Right renal cortex interstitium (tissue), 3 donors: ENCODE measurements at regions not wholly inside any gene's neighbourhood (a gene's known extent, or its start where the extent isn't known, plus 50 kb on each side); places are given as distances from the start of the nearest gene placed in this dataset.

Source experiments
- DNase-seq, 3 donors: peaks; one replicate each; pipeline ENCODE4 v3.0.0-alpha.2; 2013; ENCODE audit warnings: low read depth in 3 of 3, low spot score in 2 of 3

DNA sequence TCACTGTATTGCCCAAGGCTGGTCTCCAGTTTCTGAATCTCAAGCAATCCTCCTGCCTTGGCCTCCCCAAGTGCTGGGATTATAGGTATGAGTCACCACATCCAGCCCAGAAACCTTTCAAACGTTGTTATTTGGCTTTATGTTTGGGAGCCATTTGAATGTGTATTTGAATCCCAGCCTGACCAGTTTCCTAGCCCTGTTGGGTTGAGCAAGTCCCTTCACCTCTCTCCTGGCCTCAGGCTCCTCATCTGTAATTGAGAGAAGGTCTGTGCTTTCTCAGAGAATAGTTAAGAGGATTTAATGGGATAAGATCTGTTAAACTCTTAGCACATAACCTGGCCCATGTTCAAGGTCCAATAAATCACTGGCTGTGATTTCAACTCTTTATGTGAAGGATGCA, 385.8 kb upstream of the RBFOX1 start:
- no peak for DNase-seq

DNA sequence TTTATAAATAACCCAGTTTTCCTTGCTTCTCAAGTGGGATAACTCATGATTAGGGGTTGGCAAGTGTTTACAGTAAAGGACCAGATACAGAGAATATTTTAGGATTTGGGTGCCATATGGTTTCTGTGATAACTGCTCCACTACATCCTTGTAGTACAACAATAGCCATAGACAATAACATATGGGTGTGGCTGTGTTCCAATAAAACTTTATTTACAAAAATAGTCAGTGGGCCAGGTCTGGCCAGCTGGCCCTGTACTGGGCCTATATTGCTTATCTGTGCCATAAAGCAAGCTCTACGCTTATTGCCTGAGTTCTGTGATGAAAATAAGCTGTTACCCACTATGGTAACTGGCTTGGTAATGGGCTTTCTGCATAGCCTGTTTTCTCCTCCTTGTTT, 386.5 kb upstream of the RBFOX1 start:
- DNase-seq, result no peak

DNA sequence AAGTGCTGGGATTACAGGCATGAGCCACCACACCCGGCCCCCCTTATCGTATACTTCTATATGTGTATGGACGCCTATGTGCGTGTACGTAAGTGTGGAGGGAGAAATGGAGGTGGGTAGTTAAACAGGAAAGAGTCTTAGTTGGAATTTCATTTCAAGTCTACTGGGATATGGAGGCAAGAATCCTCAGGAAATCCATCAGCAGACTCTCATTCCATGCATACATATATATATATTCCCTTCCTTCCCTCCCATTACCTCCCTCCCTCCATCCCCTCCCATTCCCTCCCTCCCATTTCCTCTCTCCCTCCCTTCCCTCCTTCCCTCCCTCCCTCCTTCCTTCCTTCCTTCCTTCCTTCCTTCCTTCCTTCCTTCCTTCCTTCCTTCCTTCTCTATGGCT, 391.7 kb upstream of the RBFOX1 start:
- DNase-seq, result no peak

DNA sequence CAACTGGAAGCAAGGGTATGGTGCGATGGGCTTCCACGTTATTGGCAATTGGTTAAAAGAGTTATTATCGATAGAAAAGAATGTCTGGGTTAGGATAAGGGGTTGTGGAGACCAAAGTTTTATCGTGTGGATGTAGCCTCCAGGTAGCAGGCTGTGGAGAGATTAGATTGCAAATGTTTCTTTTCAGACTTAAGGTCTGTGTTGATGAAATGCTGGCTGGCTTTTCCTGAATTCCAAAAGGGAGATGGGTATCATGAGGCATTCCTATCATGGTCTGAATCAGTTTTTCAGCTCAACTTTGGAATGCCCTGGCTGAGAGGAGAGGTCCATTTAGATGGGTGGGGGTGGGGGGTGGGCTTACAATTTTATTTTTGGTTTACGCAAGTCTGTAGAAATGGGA, 395.0 kb upstream of the RBFOX1 start:
- DNase-seq, result no peak

DNA sequence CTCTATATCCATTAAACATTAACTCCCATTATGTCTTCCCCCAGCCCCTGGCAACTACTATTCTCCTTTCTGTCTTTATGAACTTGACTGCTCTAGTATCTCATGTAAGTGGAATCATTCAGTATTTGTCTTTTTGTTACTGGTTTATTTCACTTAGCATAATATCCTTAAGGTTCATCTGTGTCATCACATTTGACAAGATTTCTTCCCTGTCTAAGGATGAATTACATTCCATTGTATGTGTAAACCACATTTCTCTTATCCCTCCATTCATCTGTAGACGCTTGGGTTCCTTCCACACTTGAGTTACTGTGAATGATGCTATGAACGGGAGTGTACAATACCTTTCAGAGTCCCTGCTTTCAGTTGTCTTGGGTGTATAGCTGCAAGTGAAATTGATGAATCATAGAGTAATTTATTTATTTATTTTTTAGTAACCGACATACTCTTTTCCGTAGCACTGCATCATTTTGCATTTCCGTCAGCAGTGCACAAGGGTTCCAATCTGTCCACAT, 399.7 kb upstream of the RBFOX1 start:
- no peak for DNase-seq

DNA sequence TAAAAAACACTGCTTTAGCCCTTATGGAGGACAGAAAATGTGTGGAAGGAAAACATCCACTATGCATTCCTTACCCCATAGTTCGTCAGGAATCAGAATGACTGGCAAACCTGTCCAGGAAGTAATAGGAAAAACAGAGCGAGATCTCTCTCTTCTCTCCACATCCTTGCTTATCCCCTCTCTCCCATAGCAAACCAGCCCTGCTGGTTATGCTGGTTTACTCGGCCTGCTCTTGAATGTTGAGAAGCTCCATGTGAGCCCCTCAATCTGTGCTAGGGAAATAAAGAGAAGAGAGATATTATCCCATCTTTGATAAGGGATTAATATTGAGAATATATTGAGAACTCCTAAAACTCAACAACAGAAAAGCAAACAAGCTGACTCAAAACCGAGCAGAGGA, 402.8 kb upstream of the RBFOX1 start:
- DNase-seq, result no peak

DNA sequence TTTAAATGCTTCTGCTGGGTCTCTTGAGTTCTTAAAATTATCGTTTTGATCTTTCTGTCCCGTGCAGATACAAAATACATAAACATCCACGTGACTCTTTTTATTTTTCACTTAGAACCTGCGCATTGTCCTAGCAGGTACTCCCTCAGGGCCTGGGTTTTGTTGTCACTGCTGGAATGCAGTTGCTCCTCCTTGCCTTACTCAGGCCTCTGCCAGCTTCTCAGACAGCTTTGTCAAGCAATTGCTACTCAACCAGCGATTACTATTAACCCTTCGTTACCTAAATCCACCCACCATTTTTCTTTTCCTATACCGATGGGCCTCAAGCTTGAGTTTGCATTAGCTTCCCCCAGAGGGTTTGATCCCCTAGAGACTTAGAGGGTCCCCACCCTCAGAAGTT, 405.9 kb upstream of the RBFOX1 start:
- DNase-seq, result no peak

DNA sequence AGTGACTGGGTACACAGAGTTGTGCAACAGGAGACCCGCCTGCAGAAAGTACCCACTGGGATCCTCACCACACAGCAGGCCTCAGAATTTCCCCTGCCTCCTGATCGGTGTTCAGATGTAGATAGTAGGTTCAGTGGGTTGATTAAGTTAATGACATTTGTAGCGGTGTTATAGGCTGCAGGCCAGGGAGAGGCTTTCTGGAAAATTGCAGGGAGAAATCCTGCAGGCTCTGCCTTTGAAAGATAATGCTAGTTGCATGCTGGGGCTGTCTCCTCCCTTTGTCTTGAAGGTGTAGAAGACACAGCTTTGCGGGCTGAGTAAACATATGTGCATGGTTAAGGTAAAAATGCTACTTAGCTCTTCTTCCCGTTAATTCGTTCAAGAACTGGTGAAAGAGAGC, 406.3 kb upstream of the RBFOX1 start:
- no peak for DNase-seq

DNA sequence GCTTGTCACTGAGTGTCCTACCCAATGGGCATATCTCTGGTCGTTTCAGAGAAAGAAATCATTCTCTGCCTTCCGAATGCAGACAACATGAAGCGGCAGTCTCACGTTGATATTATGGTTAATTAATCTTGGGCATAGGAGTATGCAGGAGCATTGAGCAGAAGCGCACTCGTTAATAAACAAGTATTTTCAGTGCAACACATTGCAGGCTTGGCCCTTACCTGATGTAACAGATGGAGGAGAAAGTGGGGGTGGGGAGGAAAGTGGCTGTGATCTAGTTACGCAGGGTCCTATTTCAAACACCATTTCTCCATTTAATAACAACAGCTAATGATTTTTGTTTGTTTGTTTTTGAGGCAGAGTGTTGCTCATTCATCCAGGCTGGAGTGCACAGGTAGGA, 414.0 kb upstream of the RBFOX1 start:
- DNase-seq, result no peak

DNA sequence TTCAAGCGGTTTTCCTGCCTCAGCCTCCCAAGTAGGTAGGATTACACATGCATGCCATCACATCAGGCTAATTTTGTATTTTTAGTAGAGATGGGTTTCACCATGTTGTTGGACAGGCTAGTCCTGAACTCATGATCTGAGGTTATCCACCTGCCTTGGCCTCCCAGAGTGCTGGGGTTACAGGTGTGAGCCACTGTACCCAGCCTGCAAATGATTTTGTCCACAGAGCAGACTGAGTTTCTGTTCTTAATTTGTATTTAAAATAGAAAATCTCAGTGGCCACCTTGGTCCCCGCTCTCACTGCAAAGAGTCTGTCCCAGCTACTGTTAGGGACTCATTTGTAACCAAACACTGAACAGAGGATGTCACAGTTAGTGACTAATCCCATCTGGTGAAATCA, 415.7 kb upstream of the RBFOX1 start:
- no peak for DNase-seq

DNA sequence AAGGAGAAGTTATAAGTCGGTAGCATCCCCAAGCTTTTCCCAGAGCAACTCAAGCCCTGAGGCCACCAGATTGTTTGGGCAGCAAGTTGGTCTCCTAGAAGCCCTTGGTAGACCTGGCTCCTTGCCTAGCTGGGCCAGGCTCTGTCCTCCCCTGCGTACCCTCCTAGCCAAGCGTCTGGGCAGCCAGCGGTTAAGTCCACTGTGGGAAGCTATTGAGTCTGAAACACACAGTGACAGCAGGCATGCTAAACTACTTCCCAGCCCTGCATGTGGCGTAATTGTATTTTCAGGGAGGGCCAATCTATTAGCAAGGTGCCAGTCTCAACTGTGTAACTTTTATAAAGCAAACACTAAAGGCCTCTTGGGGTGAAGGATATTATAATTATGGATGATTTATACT, 419.1 kb upstream of the RBFOX1 start:
- DNase-seq, result no peak

DNA sequence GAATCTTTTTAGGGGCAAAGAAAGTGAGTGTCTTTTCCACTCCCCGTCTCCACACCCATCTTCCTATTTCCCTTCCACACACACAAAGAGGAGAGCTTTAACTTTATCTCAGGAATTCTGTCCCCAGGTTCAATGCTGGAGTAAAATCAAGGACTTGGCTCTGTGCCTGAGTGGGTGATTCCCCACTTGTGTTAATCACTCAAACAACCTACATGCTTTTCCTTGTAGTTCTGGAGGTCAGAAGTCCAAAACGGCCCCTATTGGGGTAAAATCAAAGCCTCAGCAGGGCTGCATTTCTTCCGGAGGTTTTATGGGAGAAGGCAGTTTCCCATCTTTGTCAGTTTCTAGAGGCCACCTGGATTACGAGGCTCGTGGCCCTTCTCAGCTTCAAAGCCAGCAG, 422.3 kb upstream of the RBFOX1 start:
- no peak for DNase-seq

DNA sequence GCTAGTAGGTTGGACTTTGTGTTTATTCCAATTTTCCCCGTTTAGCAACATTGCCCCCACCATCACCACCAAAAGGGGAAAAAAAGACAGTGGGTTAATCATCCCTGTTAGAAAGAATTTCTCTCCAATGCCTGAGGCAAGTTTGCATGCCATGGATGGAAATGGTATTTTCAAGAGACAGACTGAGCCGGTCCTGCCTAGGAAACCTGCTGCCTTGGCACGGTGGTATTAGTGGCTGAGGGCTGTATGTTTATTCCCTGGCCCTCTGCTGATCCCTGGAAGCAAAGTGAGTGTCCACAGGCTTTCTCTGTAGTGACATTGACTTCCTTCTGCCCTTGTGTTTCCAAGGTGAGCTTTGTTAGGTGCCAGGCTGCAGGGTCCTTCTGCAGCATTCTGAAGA, 427.0 kb upstream of the RBFOX1 start:
- DNase-seq, result no peak

DNA sequence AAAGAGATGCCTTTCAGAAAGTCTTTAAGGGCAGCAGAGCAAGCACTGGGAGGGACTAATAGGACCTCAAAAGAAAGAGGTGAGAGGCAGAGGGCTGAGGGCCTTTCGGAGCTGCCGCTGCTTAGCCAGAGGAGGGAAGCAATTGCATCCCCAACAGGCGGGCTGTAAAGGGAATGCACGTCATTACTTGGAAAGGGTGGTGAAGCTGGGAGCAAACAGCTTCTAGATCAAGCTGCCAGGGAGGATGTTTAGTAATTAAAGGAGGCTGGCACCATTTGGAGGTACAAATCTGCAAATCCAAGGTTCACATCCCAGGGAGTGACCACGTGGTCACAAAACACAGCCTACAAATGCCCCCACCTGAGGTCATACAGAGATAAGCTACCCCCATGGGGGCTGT, 429.0 kb upstream of the RBFOX1 start:
- DNase-seq, result no peak

DNA sequence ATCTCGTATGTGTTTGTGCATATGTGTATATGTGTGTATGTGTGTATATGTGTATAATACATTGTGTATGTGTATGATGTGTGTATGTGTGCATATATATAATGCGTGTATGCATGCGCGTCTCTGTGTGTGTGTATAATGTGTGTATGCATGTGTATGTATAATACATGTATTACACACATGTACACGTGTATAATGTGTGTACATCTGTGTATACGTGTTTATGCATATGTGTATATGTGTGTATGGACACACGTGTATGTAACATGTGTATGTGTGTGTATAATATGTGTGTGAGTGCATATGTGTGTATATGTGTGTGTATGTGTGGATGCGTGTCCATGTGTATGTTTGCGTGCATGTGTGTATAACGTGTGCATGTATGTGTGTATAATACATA, 433.7 kb upstream of the RBFOX1 start:
- no peak for DNase-seq

DNA sequence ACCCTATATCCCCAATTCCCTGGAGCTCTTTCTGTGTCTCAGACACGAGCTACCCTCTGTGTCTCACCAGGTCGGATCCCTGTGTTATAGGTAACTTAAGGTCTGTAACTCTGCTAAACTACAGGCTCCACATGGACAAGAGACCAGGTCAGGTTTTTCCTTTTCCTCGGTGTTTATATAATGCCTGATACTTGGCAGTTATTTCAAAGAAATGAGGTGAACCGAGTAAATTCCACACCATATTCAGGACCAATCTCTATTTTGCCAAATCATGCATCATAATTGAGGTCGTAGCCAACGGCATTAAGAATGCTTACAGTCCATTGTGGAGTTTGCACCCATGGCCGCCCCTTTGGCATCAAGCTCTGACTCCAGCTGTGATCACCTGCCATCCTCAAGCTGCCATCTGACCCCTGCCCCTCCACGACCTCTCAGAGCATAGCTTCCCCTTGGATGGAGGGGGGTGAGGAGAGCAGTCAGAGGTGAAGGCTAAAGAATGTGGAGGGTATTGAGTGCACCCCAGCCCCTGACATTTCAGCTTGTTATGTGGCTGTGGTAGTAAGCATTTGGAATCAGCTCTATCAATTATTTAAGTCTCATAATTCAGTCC, 434.7 kb upstream of the RBFOX1 start:
- no peak for DNase-seq

DNA sequence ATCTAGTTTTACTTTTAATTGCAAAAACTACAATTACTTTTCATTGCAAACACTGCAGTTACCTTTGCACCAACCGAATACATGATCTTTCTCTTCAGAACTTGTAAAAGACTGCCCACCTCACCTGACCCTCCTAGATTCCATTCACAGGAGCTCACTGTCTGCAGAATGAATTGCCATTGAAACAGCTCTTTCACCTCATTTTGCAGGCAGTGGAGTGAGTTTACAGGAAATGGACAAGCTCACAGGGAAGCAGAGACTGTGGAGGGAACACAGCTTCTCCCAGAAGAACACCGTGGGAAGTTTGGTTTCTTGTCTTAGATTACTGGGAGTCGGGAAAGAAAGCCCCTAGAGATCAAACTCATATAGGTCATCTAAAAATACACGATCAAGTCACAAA, 439.7 kb upstream of the RBFOX1 start:
- DNase-seq, result no peak

DNA sequence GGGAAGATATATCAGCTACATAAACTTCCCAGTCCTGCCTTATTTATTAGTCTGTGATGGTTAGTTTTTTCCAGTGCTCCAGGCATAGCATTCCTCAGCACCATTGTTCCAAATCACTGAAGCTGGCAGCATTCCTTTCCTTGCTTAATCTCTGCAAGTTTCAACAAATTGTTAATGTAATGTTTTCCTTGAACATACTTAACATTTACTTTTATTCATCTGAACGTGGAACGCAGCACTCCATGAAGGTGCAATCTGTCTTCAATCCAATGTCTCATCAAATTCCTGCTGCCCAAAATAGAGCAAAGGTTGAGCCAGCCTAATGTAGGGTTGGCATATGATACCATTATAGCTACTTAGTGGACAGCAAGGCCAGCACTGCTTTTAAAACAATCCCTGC, 441.1 kb upstream of the RBFOX1 start:
- DNase-seq, result peak; percentile 57 to 68 (median 59)

DNA sequence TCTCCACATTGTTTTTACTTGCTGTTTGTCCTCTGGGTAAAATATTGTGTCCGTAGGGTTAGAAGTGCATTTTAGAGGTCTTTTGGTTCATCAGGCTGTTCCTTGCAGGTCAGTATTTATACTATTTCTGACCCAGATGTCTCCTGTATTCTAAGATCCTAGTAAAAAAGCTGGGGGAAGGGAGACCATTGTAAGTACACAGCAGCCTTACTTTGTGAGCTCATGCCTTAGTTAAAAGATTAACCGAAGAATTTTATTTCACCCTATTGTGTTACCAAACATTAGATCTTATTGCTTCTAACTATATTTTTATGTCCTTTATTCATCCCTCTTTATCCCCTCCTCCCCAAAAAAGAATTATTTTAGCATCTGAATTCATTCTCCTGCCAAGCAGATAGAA, 444.1 kb upstream of the RBFOX1 start:
- no peak for DNase-seq

DNA sequence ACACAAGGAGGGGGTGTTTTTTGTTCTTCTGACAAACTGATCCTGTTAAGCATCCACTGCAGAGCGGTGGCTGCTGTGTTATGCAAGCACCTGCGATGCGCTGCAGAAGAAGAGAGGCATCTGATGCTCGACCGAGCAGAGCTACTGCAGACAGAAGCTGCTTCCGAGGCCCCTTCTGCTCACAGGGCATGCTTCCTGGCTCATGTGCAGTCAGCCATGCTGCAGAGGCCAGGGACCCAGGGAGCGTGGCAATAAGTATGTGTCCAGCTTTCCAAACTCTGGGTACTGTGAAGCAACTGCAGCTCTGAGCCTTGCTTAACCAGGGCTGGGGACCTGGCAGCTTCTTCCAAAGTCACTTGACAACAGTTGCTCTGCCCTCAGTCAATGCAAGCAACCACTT, 448.6 kb upstream of the RBFOX1 start:
- no peak for DNase-seq

DNA sequence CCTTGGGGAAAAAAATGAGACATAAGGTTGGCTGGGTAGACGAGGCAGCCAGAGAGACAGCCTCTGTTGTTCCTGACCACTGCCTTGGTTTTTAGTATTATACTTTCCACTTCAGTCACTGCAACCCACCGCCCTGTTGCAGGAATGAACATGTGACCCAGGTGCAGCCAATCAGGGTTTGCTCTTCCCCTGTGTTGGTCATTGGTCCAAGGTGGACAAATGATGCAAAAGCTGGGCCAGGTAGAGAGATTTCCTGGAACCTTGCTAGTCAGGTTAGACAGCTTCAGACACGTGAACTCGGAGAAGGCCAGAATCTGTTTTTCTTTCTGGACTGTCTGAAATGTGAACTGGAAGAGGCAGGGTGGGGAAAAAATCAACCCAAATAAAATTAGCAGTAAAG, 452.4 kb upstream of the RBFOX1 start:
- no peak for DNase-seq

DNA sequence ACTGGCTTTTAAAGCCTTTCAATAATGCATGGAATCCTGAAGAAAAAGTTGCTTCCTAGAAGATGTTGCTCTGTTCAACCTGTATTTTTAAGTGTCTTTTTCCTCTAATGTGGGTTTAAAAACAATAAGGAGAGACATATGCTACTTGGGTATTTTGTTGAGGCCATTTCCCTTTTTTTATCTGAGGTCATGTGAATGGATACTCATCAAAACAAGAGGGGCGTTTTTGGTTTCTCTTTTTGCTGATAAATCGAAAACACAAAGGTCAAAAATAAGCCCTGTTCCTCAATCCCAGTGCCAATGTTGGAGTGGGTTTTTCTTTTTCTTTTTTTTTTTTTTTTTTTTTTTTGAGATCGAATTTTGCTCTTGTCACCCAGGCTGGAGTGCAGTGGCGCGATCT, 468.0 kb upstream of the RBFOX1 start:
- no peak for DNase-seq

DNA sequence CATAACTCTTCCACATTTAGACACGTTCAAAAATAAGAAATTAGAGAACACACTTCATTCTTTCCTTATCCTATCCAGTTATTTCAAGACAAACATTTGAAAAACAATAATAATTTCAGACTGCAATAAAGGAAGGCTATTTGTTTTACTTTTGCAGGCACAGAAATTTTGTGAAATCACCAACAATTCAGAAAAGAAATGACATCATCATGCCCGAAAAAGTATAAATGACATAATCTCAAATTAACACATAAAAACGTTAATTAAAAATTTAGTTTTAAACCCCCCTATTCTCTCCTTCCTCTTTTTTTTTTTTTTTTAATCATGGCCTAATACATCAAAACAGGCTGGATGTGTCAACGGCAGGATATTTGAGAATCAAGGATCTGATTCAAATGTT, 468.4 kb upstream of the RBFOX1 start:
- DNase-seq, result no peak
